ENCODE measurements at regions not wholly inside any gene's neighbourhood (a gene's known extent, or its start where the extent isn't known, plus 50 kb on each side); places are given as distances from the start of the nearest gene placed in this dataset.
"Not testable (repeated sequence)": the region's sequence is repeated elsewhere in the genome, so short reads cannot be mapped to it uniquely, and the experiment has no call there.

- not testable (repeated sequence) for H4K20me1 ChIP-seq (ENCODE audit: control insufficient read depth, insufficient read depth, low read depth, low read length); H3F3A ChIP-seq (ENCODE audit: control insufficient read depth, insufficient read depth); H3K9me3 ChIP-seq (ENCODE audit: control insufficient read depth, insufficient read depth, low read length); H3K4me1 ChIP-seq (ENCODE audit: control insufficient read depth, low read length); H3K9me2 ChIP-seq (replicated peaks; ENCODE audit: control insufficient read depth, low read length); H3K27ac ChIP-seq (ENCODE audit: low read depth, low read length); H3K27me3 ChIP-seq (ENCODE audit: control insufficient read depth, low read length); H3K36me3 ChIP-seq (ENCODE audit: control insufficient read depth, low read length); H3K79me2 ChIP-seq (ENCODE audit: control insufficient read depth, low read length); H3K4me2 ChIP-seq (ENCODE audit: low read length); H3K4me3 ChIP-seq (ENCODE audit: low read length)
Measured at GRCh38 chr16:46392930-46393722, 228.1 kb downstream of the SHCBP1 start.

- H3K9me2 ChIP-seq (replicated peaks; ENCODE audit: control insufficient read depth, low read length); H3K36me3 ChIP-seq (ENCODE audit: control insufficient read depth, low read length); H3K4me3 ChIP-seq (ENCODE audit: low read length); H3K4me2 ChIP-seq (ENCODE audit: low read length); H4K20me1 ChIP-seq (ENCODE audit: control insufficient read depth, insufficient read depth, low read depth, low read length); H3F3A ChIP-seq (ENCODE audit: control insufficient read depth, insufficient read depth); H3K27me3 ChIP-seq (ENCODE audit: control insufficient read depth, low read length); H3K27ac ChIP-seq (ENCODE audit: low read depth, low read length); H3K9me3 ChIP-seq (ENCODE audit: control insufficient read depth, insufficient read depth, low read length); H3K79me2 ChIP-seq (ENCODE audit: control insufficient read depth, low read length); H3K4me1 ChIP-seq (ENCODE audit: control insufficient read depth, low read length): not testable (repeated sequence)
Measured at GRCh38 chr16:46390660-46391462, 230.3 kb downstream of the SHCBP1 start.

- not testable (repeated sequence) for H3K27me3 ChIP-seq (ENCODE audit: control insufficient read depth, low read length); H3K4me3 ChIP-seq (ENCODE audit: low read length)
Measured at GRCh38 chr16:46389561-46390041, 231.6 kb downstream of the SHCBP1 start.

GRCh38 chr16:46388939-46389491, 232.2 kb downstream of the SHCBP1 start:
- H3K9me3 ChIP-seq (ENCODE audit: control insufficient read depth, insufficient read depth, low read length); H3K27me3 ChIP-seq (ENCODE audit: control insufficient read depth, low read length); H3K4me2 ChIP-seq (ENCODE audit: low read length); H3F3A ChIP-seq (ENCODE audit: control insufficient read depth, insufficient read depth); H3K27ac ChIP-seq (ENCODE audit: low read depth, low read length); H3K9me2 ChIP-seq (replicated peaks; ENCODE audit: control insufficient read depth, low read length); H3K4me3 ChIP-seq (ENCODE audit: low read length); H3K36me3 ChIP-seq (ENCODE audit: control insufficient read depth, low read length); H3K79me2 ChIP-seq (ENCODE audit: control insufficient read depth, low read length); H4K20me1 ChIP-seq (ENCODE audit: control insufficient read depth, insufficient read depth, low read depth, low read length); H3K4me1 ChIP-seq (ENCODE audit: control insufficient read depth, low read length): not testable (repeated sequence)

More at GRCh38 chr16:46389561-46390041, 231.6 kb downstream of the SHCBP1 start:
- H3K27ac ChIP-seq (ENCODE audit: low read depth, low read length); H3F3A ChIP-seq (ENCODE audit: control insufficient read depth, insufficient read depth); H3K9me2 ChIP-seq (replicated peaks; ENCODE audit: control insufficient read depth, low read length); H3K36me3 ChIP-seq (ENCODE audit: control insufficient read depth, low read length); H3K4me1 ChIP-seq (ENCODE audit: control insufficient read depth, low read length); H3K9me3 ChIP-seq (ENCODE audit: control insufficient read depth, insufficient read depth, low read length); H3K79me2 ChIP-seq (ENCODE audit: control insufficient read depth, low read length); H3K4me2 ChIP-seq (ENCODE audit: low read length); H4K20me1 ChIP-seq (ENCODE audit: control insufficient read depth, insufficient read depth, low read depth, low read length): not testable (repeated sequence)

GRCh38 chr16:46388354-46388753, 232.8 kb downstream of the SHCBP1 start:
- H3K4me1 ChIP-seq (ENCODE audit: control insufficient read depth, low read length); H3K9me3 ChIP-seq (ENCODE audit: control insufficient read depth, insufficient read depth, low read length): not testable (repeated sequence)

GRCh38 chr16:46387720-46388119, 233.5 kb downstream of the SHCBP1 start:
- not testable (repeated sequence) for H3K36me3 ChIP-seq (ENCODE audit: control insufficient read depth, low read length); H3K79me2 ChIP-seq (ENCODE audit: control insufficient read depth, low read length); H3F3A ChIP-seq (ENCODE audit: control insufficient read depth, insufficient read depth); H3K27me3 ChIP-seq (ENCODE audit: control insufficient read depth, low read length); H3K4me3 ChIP-seq (ENCODE audit: low read length); H4K20me1 ChIP-seq (ENCODE audit: control insufficient read depth, insufficient read depth, low read depth, low read length); H3K4me2 ChIP-seq (ENCODE audit: low read length); H3K4me1 ChIP-seq (ENCODE audit: control insufficient read depth, low read length); H3K9me3 ChIP-seq (ENCODE audit: control insufficient read depth, insufficient read depth, low read length); H3K27ac ChIP-seq (ENCODE audit: low read depth, low read length); H3K9me2 ChIP-seq (replicated peaks; ENCODE audit: control insufficient read depth, low read length)

More at GRCh38 chr16:46388354-46388753, 232.8 kb downstream of the SHCBP1 start:
- not testable (repeated sequence) for H3K4me2 ChIP-seq (ENCODE audit: low read length); H3F3A ChIP-seq (ENCODE audit: control insufficient read depth, insufficient read depth); H3K9me2 ChIP-seq (replicated peaks; ENCODE audit: control insufficient read depth, low read length); H3K27me3 ChIP-seq (ENCODE audit: control insufficient read depth, low read length); H3K79me2 ChIP-seq (ENCODE audit: control insufficient read depth, low read length); H3K27ac ChIP-seq (ENCODE audit: low read depth, low read length); H4K20me1 ChIP-seq (ENCODE audit: control insufficient read depth, insufficient read depth, low read depth, low read length); H3K4me3 ChIP-seq (ENCODE audit: low read length); H3K36me3 ChIP-seq (ENCODE audit: control insufficient read depth, low read length)

GRCh38 chr16:46386805-46387620, 234.2 kb downstream of the SHCBP1 start:
- H3K27ac ChIP-seq (ENCODE audit: low read depth, low read length); H3K36me3 ChIP-seq (ENCODE audit: control insufficient read depth, low read length); H3K27me3 ChIP-seq (ENCODE audit: control insufficient read depth, low read length); H3K79me2 ChIP-seq (ENCODE audit: control insufficient read depth, low read length); H3K4me3 ChIP-seq (ENCODE audit: low read length); H3K4me1 ChIP-seq (ENCODE audit: control insufficient read depth, low read length); H4K20me1 ChIP-seq (ENCODE audit: control insufficient read depth, insufficient read depth, low read depth, low read length); H3K4me2 ChIP-seq (ENCODE audit: low read length); H3K9me3 ChIP-seq (ENCODE audit: control insufficient read depth, insufficient read depth, low read length); H3F3A ChIP-seq (ENCODE audit: control insufficient read depth, insufficient read depth); H3K9me2 ChIP-seq (replicated peaks; ENCODE audit: control insufficient read depth, low read length): not testable (repeated sequence)
